Suprapubic skin (tissue), 3 donors: ENCODE measurements at regions not wholly inside any gene's neighbourhood (a gene's known extent, or its start where the extent isn't known, plus 50 kb on each side); places are given as distances from the start of the nearest gene placed in this dataset.
"Not testable (repeated sequence)": the region's sequence is repeated elsewhere in the genome, so short reads cannot be mapped to it uniquely, and the experiment has no call there.

Experiments used
- POLR2A ChIP-seq, 2 donors: fragments of 450-650 bp; IDR thresholded peaks; one replicate each; pipeline ENCODE4 v1.6.1; 2017; ENCODE audit warnings: antibody characterized with exemption in 2 of 2, mild to moderate bottlenecking in 2 of 2, moderate library complexity in 2 of 2
- TF ChIP-seq, protein P1 (sequence below), 2 donors: fragments of 200-600 bp in 1 of 2; fragments of 450-650 bp in 1 of 2; sonication (generic) in 1 of 2; IDR thresholded peaks; one replicate each; pipeline ENCODE4 v1.5.1; 2016 to 2019; ENCODE audit warnings: antibody characterized with exemption in 2 of 2, mild to moderate bottlenecking in 1 of 2, moderate library complexity in 1 of 2

GRCh38 chr12:9313479-9313878 lies 105.3 kb upstream of the PZP start:
- TF ChIP-seq, protein P1, sequence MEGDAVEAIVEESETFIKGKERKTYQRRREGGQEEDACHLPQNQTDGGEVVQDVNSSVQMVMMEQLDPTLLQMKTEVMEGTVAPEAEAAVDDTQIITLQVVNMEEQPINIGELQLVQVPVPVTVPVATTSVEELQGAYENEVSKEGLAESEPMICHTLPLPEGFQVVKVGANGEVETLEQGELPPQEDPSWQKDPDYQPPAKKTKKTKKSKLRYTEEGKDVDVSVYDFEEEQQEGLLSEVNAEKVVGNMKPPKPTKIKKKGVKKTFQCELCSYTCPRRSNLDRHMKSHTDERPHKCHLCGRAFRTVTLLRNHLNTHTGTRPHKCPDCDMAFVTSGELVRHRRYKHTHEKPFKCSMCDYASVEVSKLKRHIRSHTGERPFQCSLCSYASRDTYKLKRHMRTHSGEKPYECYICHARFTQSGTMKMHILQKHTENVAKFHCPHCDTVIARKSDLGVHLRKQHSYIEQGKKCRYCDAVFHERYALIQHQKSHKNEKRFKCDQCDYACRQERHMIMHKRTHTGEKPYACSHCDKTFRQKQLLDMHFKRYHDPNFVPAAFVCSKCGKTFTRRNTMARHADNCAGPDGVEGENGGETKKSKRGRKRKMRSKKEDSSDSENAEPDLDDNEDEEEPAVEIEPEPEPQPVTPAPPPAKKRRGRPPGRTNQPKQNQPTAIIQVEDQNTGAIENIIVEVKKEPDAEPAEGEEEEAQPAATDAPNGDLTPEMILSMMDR (IDR thresholded peaks at IDR 0.05) = not testable (repeated sequence)
- TF ChIP-seq POLR2A (IDR thresholded peaks at IDR 0.05) = not testable (repeated sequence)
